OCI-LY3 (cell line): ENCODE measurements at regions not wholly inside any gene's neighbourhood (a gene's known extent, or its start where the extent isn't known, plus 50 kb on each side); places are given as distances from the start of the nearest gene placed in this dataset.
A peak's percentile ranks its signal among the peaks of the same experiment; 100 is the strongest.

Experiments
- H2AFZ ChIP-seq: fragments of 200-600, 300-600 bp; shearing (Covaris generic); 2 replicates; pipeline ENCODE4 v1.6.0; 2014; ENCODE audit warnings: antibody characterized with exemption, low read depth, low read length
- H3K27ac ChIP-seq: fragments of 200-600, 300-600 bp; sonication (generic); 2 replicates; pipeline ENCODE4 v1.5.1; 2014; ENCODE audit warnings: mild to moderate bottlenecking, low read length, moderate library complexity, mixed read lengths
- H3K27me3 ChIP-seq: fragments of 200-600, 300-600 bp; sonication (generic); 2 replicates; pipeline ENCODE4 v1.6.1; 2014; ENCODE audit warnings: low read depth, low read length, mixed read lengths
- H3K36me3 ChIP-seq: fragments of 200-600, 300-600 bp; sonication (generic); replicated peaks from 2 replicates; pipeline ENCODE3; 2014; ENCODE audit warnings: low read depth, low read length, mixed read lengths
- H3K4me1 ChIP-seq: fragments of 300-600, 200-600 bp; sonication (generic); 2 replicates; pipeline ENCODE4 v1.6.1; 2014; ENCODE audit warnings: low read length, mixed read lengths
- H3K4me2 ChIP-seq: fragments of 200-600, 300-600 bp; sonication (generic); 2 replicates; pipeline ENCODE4 v1.6.1; 2014; ENCODE audit warnings: low read length, mixed read lengths
- H3K4me3 ChIP-seq: fragments of 300-600, 200-600 bp; sonication (generic); 2 replicates; pipeline ENCODE4 v1.5.1; 2014; ENCODE audit warnings: antibody characterized with exemption, mild to moderate bottlenecking, low read length, moderate library complexity
- H3K79me2 ChIP-seq: fragments of 300-600, 200-600 bp; shearing (Covaris generic); 2 replicates; pipeline ENCODE4 v1.6.1; 2014; ENCODE audit warnings: mild to moderate bottlenecking, low read length, mixed read lengths
- H3K9ac ChIP-seq: fragments of 300-600, 200-600 bp; shearing (Covaris generic); 2 replicates; pipeline ENCODE4 v1.6.0; 2014; ENCODE audit warnings: mild to moderate bottlenecking, low read length, moderate library complexity
- H3K9me3 ChIP-seq: fragments of 200-600, 300-600 bp; shearing (Covaris generic); 2 replicates; pipeline ENCODE4 v1.6.1; 2014; ENCODE audit warnings: low read length, mixed read lengths; ENCODE audit not compliant: insufficient read depth
- H4K20me1 ChIP-seq: fragments of 200-600, 300-600 bp; sonication (generic); 2 replicates; pipeline ENCODE4 v1.6.1; 2016; ENCODE audit warnings: low read length, mixed read lengths; ENCODE audit not compliant: insufficient read depth
- CTCF ChIP-seq: fragments of 200-600, 300-600 bp; sonication (generic); IDR thresholded peaks from 2 replicates; pipeline ENCODE4 v1.5.1; 2014; ENCODE audit warnings: antibody characterized with exemption, low read length, low read depth
- EZH2phosphoT487 ChIP-seq: fragments of 200-600 bp; shearing (Covaris generic); IDR thresholded peaks from 2 replicates; pipeline ENCODE4 v1.6.1; 2018; ENCODE audit warnings: antibody characterized with exemption, mixed run types, low read depth

DNA sequence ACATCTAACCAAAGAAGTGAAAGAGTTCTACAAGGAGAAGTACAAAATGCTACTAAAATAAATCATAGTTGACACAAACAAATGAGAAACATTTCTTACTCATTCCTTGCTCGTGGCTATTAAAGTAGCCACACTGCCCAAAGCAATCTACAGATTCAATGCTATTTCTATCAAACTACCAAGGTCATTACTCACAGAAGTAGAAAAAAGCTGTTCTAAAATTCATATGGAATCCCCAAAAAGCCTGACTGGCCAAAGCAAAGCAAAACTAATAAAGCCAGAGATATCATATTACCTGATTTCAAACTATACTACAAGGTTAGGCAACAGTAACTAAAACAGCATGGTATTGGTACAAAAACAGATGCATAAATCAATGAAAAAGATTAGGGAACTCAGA, 305.6 kb downstream of the RPAP3 start:
- Histone ChIP-seq H2AFZ (no peak overlapping the region), H3K79me2 (no peaks in the 10 kb centered on the region), H3K27me3 (no peaks in the 10 kb centered on the region), H3K9me3 (peaks cover 31% of the 10 kb centered on the region; the same call in 1 of the 2 replicates), H4K20me1 (no peaks in the 10 kb centered on the region), H3K9ac (no peak overlapping the region), H3K4me1 (peaks cover 65% of the 10 kb centered on the region), H3K27ac (peak overlapping the region; percentile 57; the same call in 1 of the 2 replicates), H3K36me3 (peaks cover 36% of the 10 kb centered on the region), H3K4me2 (no peak overlapping the region), H3K4me3 (no peak overlapping the region)
- TF ChIP-seq EZH2phosphoT487 (no peak), CTCF (no peak)

DNA sequence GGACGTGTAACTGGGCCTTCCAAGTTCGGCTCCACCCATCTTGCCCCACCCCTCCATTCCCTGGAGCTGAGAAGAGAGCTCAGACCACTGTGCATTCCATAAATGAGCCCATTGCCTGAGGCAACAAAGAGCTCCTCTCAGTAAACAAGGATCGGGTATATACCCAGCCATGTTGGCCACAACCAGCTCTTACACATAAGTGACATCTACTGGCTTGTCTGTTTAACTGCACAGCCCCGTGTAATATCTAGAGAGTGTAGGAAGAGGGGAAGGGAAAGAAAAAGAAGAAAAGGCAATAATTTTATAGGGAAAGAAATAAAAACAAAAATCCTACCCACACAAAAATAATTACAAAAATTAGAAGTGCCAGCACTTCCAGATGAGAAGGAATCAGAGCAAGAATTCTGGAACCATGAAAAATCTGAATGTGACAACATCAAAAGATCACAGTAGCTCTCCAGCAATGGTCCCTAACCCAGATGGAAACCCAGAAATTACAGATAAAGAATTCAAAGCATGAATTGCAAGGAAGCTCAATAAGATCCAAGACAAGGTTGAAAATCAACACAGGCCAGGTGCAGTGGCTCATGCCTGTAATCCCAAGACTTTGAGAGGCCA, 308.1 kb downstream of the RPAP3 start:
- peaks cover 36% of the 10 kb centered on the region for H3K36me3 ChIP-seq
- no peak for TF ChIP-seq EZH2phosphoT487
- TF ChIP-seq CTCF, result peak; percentile 90
- H3K79me2 ChIP-seq, result no peaks in the 10 kb centered on the region
- peaks cover 86% of the 10 kb centered on the region for H3K4me1 ChIP-seq
- peak overlapping the region; percentile 98 for H3K4me2 ChIP-seq
- H4K20me1 ChIP-seq, result no peaks in the 10 kb centered on the region
- H3K27me3 ChIP-seq, result no peaks in the 10 kb centered on the region
- H3K27ac ChIP-seq, result peak overlapping the region; percentile 99
- peak overlapping the region; percentile 99 for H3K9ac ChIP-seq
- H2AFZ ChIP-seq, result no peak overlapping the region
- H3K4me3 ChIP-seq, result peak overlapping the region; percentile 72
- peaks cover 31% of the 10 kb centered on the region; the same call in 1 of the 2 replicates for H3K9me3 ChIP-seq

GRCh38 chr12:47396902-47397663, 308.7 kb downstream of the RPAP3 start:
- no peak overlapping the region for H2AFZ ChIP-seq

More at GRCh38 chr12:47396902-47397663, 308.7 kb downstream of the RPAP3 start:
- Histone ChIP-seq H3K27me3 (no peaks in the 10 kb centered on the region), H3K4me3 (peak overlapping the region; percentile 72), H4K20me1 (no peaks in the 10 kb centered on the region), H3K27ac (peak overlapping the region; percentile 99), H3K36me3 (peaks cover 30% of the 10 kb centered on the region), H3K4me2 (peak overlapping the region; percentile 98), H3K4me1 (peaks cover 88% of the 10 kb centered on the region), H3K9me3 (peaks cover 29% of the 10 kb centered on the region; the same call in 1 of the 2 replicates), H3K9ac (peak overlapping the region; percentile 99), H3K79me2 (no peaks in the 10 kb centered on the region)
- TF ChIP-seq CTCF (no peak), EZH2phosphoT487 (no peak)
